ENCODE measurements at regions not wholly inside any gene's neighbourhood (a gene's known extent, or its start where the extent isn't known, plus 50 kb on each side); places are given as distances from the start of the nearest gene placed in this dataset.

GRCh38 chr3:116815321-116815720 lies 105.7 kb downstream of the TUSC7 start:
- TF ChIP-seq TCF12 (IDR thresholded peaks at IDR 0.05; ENCODE audit: low read depth, low read length) (no peak), CTCF (IDR thresholded peaks at IDR 0.05; ENCODE audit: control extremely low read depth in 1 of 3, insufficient read depth in 1 of 3, low read depth in 1 of 3, low read length in 3 of 3) (no peak), ATF3 (IDR thresholded peaks at IDR 0.05; ENCODE audit: insufficient read depth, low read depth, low read length) (no peak), YY1 (IDR thresholded peaks at IDR 0.05; ENCODE audit: low read depth, low read length) (no peak), MAX (IDR thresholded peaks at IDR 0.05) (no peak), POLR2A (IDR thresholded peaks at IDR 0.05; ENCODE audit: control extremely low read depth in 1 of 2, low read depth in 2 of 2, low read length in 2 of 2) (no peak)
